IMR-90 (cell line): ENCODE measurements at regions not wholly inside any gene's neighbourhood (a gene's known extent, or its start where the extent isn't known, plus 50 kb on each side); places are given as distances from the start of the nearest gene placed in this dataset.

Source experiments
- ATAC-seq: fragments of 200-7000 bp; cut with Tn5 transposase; 2 replicates; pipeline ENCODE4 v1.9.1; 2020; ENCODE audit warnings: low read depth, mild to moderate bottlenecking, moderate library complexity
- BruUV-seq: library from RNA; stranded (reverse); fragments of 400-500 nt; replicated peaks from 2 replicates; lab custom pipeline; 2021; lab: Mats Ljungman, UMichigan
- CTCF ChIA-PET: fragments of 300-600 bp; formaldehyde crosslinking; extraction: SDS; loops from one replicate; lab custom pipeline; 2021; ENCODE audit warnings: antibody characterized with exemption; lab: Yijun Ruan, JAX
- POLR2A ChIA-PET: fragments of 300-600 bp; sonication (Branson Sonifier 250); formaldehyde crosslinking; loops from one replicate; lab custom pipeline; 2022; ENCODE audit warnings: antibody characterized with exemption; ENCODE audit not compliant: unreplicated experiment; lab: Charles Lee
- DNase-seq: peaks from one replicate; pipeline ENCODE4 v3.0.0; 2013
- H2AFZ ChIP-seq: replicated peaks from 2 replicates; pipeline ENCODE3; 2013; ENCODE audit warnings: low read length, mild to moderate bottlenecking; ENCODE audit not compliant: poor library complexity
- H2AK5ac ChIP-seq: 2 replicates; pipeline ENCODE4 v1.6.1; 2013; ENCODE audit warnings: low read depth, low read length, inconsistent platforms
- H2AK9ac ChIP-seq: replicated peaks from 2 replicates; pipeline ENCODE3; 2013; ENCODE audit warnings: mild to moderate bottlenecking, low read depth, low read length, moderate library complexity; ENCODE audit not compliant: poor library complexity
- H2BK120ac ChIP-seq: 2 replicates; pipeline ENCODE4 v1.6.1; 2013; ENCODE audit warnings: low read depth, low read length, inconsistent platforms
- H2BK15ac ChIP-seq: 3 replicates; pipeline ENCODE4 v1.6.1; 2013; ENCODE audit warnings: low read depth, low read length, inconsistent platforms
- H2BK20ac ChIP-seq: 2 replicates; pipeline ENCODE4 v1.6.1; 2013; ENCODE audit warnings: low read depth, mild to moderate bottlenecking, inconsistent platforms, low read length, moderate library complexity
- H2BK5ac ChIP-seq: 2 replicates; pipeline ENCODE4 v1.6.1; 2013; ENCODE audit warnings: mild to moderate bottlenecking, low read depth, low read length, inconsistent platforms; ENCODE audit not compliant: poor library complexity, severe bottlenecking
- H3K14ac ChIP-seq: replicated peaks from 2 replicates; pipeline ENCODE4 v1.6.1; 2013; ENCODE audit warnings: low read depth, low read length, inconsistent platforms
- H3K18ac ChIP-seq: 2 replicates; pipeline ENCODE4 v1.6.1; 2013; ENCODE audit warnings: low read depth, low read length, control low read depth
- H3K23ac ChIP-seq: 2 replicates; pipeline ENCODE4 v1.6.1; 2013; ENCODE audit warnings: low read depth, low read length, inconsistent platforms
- H3K27ac ChIP-seq: 2 replicates; pipeline ENCODE4 v1.5.1; 2013; ENCODE audit warnings: mild to moderate bottlenecking, control low read depth, low read length; ENCODE audit not compliant: insufficient read depth
- H3K27me3 ChIP-seq: 2 replicates; pipeline ENCODE4 v1.6.1; 2013; ENCODE audit warnings: low read length; ENCODE audit not compliant: control insufficient read depth, insufficient read depth
- H3K36me3 ChIP-seq: 2 replicates; pipeline ENCODE4 v1.6.1; 2013; ENCODE audit warnings: low read length, mixed read lengths; ENCODE audit not compliant: control insufficient read depth, insufficient read depth
- H3K4ac ChIP-seq: 2 replicates; pipeline ENCODE4 v1.6.1; 2013; ENCODE audit warnings: low read depth, low read length, inconsistent platforms
- H3K4me1 ChIP-seq: 2 replicates; pipeline ENCODE4 v1.6.1; 2013; ENCODE audit warnings: low read length, mixed read lengths; ENCODE audit not compliant: control insufficient read depth, insufficient read depth
- H3K4me2 ChIP-seq: 2 replicates; pipeline ENCODE4 v1.6.1; 2013; ENCODE audit warnings: low read depth, mild to moderate bottlenecking, control low read depth, low read length, moderate library complexity
- H3K4me3 ChIP-seq: 2 replicates; pipeline ENCODE4 v1.5.1; 2013; ENCODE audit warnings: low read depth, mild to moderate bottlenecking, control low read depth, low read length, moderate library complexity; ENCODE audit not compliant: insufficient read depth
- H3K56ac ChIP-seq: 2 replicates; pipeline ENCODE4 v1.6.1; 2013; ENCODE audit warnings: low read length, inconsistent platforms; ENCODE audit not compliant: insufficient read depth; ENCODE audit errors: extremely low read depth
- H3K79me1 ChIP-seq, 2 experiments: 2 replicates each; pipeline ENCODE4 v1.6.1; 2013; ENCODE audit warnings: low read length in 2 of 2, inconsistent platforms in 1 of 2, low read depth in 1 of 2
- H3K9ac ChIP-seq: 2 replicates; pipeline ENCODE4 v1.6.1; 2013; ENCODE audit warnings: low read depth, low read length, control low read depth
- H3K9me1 ChIP-seq: 2 replicates; pipeline ENCODE4 v1.6.1; 2013; ENCODE audit warnings: low read length, inconsistent platforms; ENCODE audit not compliant: insufficient read depth
- H3K9me3 ChIP-seq: 2 replicates; pipeline ENCODE4 v1.6.1; 2013; ENCODE audit warnings: low read length; ENCODE audit not compliant: control insufficient read depth, insufficient read depth
- H4K20me1 ChIP-seq: 2 replicates; pipeline ENCODE4 v1.6.1; 2013; ENCODE audit warnings: low read length, inconsistent platforms; ENCODE audit not compliant: insufficient read depth
- H4K5ac ChIP-seq: 2 replicates; pipeline ENCODE4 v1.6.1; 2013; ENCODE audit warnings: mild to moderate bottlenecking, low read depth, low read length, control low read depth
- H4K8ac ChIP-seq, 2 experiments: 2 replicates each; pipeline ENCODE4 v1.6.1; 2013; ENCODE audit warnings: low read depth in 2 of 2, low read length in 2 of 2, control low read depth in 1 of 2, inconsistent platforms in 1 of 2
- H4K91ac ChIP-seq: 2 replicates; pipeline ENCODE4 v1.6.1; 2013; ENCODE audit warnings: low read depth, low read length, inconsistent platforms; ENCODE audit not compliant: insufficient read depth
- CEBPB ChIP-seq: IDR thresholded peaks from 2 replicates; pipeline ENCODE4 v1.6.1; 2012; ENCODE audit warnings: low read depth, low read length, improper control_type of control experiment
- CHD1 ChIP-seq: IDR thresholded peaks from 2 replicates; pipeline ENCODE4 v1.6.1; 2012; ENCODE audit warnings: low read depth, low read length, improper control_type of control experiment
- MAFK ChIP-seq: IDR thresholded peaks from 2 replicates; pipeline ENCODE4 v1.6.1; 2012; ENCODE audit warnings: low read depth, low read length, improper control_type of control experiment
- MAZ ChIP-seq: IDR thresholded peaks from 2 replicates; pipeline ENCODE4 v1.6.1; 2012; ENCODE audit warnings: low read depth, mild to moderate bottlenecking, low read length, improper control_type of control experiment, moderate library complexity, borderline replicate concordance
- MXI1 ChIP-seq: IDR thresholded peaks from 2 replicates; pipeline ENCODE4 v1.6.1; 2012; ENCODE audit warnings: low read depth, mild to moderate bottlenecking, low read length, moderate library complexity, borderline replicate concordance
- POLR2A ChIP-seq: IDR thresholded peaks from 2 replicates; pipeline ENCODE4 v1.6.1; 2012; ENCODE audit warnings: mild to moderate bottlenecking, low read depth, low read length
- RAD21 ChIP-seq: IDR thresholded peaks from 2 replicates; pipeline ENCODE4 v1.6.1; 2012; ENCODE audit warnings: low read length, improper control_type of control experiment
- WGBS, 2 experiments: methylation state at CpG; one replicate each; pipeline versions ENCODE4 v1.1.5 to v1.1.7; 2013; ENCODE audit warnings: missing lambda C conversion rate in 2 of 2; ENCODE audit not compliant: insufficient read length in 1 of 2; ENCODE audit errors: extremely low coverage in 2 of 2; 5-methylcytosine and 5-hydroxymethylcytosine counted together
- dilution Hi-C: fragments of 300-500 bp; cut with HindIII; formaldehyde crosslinking; loops from one replicate; pipeline ENCODE4 v1.14.3; 2018; ENCODE audit warnings: low sequenced_read_pairs; ENCODE audit not compliant: unreplicated experiment
- in situ Hi-C: fragments of 300-500 bp; cut with MboI; formaldehyde crosslinking; loops from 3 replicates; pipeline ENCODE4 v1.14.3; 2019; ENCODE audit warnings: low sequenced_read_pairs, inconsistent platforms, mixed read lengths
- intact Hi-C: fragments of 100-400 bp; cut with micrococcal nuclease; formaldehyde crosslinking; loops from 2 replicates; pipeline ENCODE4 v1.10.0; 2022
- TF ChIP-seq, protein P1 (sequence below): conservative IDR thresholded peaks from 2 replicates; pipeline ENCODE4 v1.5.1; 2012; ENCODE audit warnings: mild to moderate bottlenecking, low read depth, low read length, improper control_type of control experiment

DNA sequence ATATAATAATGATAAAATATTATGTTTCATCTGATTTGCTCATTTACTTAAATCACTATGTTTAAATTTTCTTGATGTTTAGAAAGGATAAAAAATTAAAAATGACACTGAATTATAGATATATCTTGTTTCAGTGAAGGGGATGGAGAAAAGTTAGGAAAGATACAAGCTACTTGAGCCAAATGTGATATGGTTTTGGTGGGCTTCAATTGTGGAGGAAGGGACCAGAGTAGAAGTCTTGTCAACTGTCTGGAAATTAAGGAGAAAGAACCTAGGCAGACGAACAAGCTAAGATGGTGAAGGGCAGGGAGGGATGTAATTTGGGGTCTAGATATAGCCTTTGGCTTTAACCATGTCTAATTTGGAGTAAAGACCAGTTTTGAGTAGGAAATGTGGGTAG is 186.4 kb upstream of the MMS22L start:
- no peak overlapping the region for H3K9ac ChIP-seq
- H3K79me1 ChIP-seq: no peaks in the 10 kb centered on the region
- H4K20me1 ChIP-seq: no peaks in the 10 kb centered on the region
- no peak overlapping the region for H3K4ac ChIP-seq
- ChIA-PET CTCF (interaction anchor here (1.3 kb wide), 1 partner anchor 29 kb away, joined by 4 read pairs; no protein-coding TSS in a partner anchor), POLR2A (no interaction called here)
- no peak overlapping the region for H3K4me2 ChIP-seq
- H3K56ac ChIP-seq: no peak overlapping the region
- intact Hi-C loops (no loop called here), in situ Hi-C loops (no loop called here), dilution Hi-C loops (no loop called here)
- no peak for DNase-seq
- no TSS peak for BruUV-seq
- no peaks in the 10 kb centered on the region for H3K9me1 ChIP-seq
- H2BK120ac ChIP-seq: no peak overlapping the region
- H3K23ac ChIP-seq: no peak overlapping the region
- no peak for TF ChIP-seq CEBPB
- TF ChIP-seq POLR2A: no peak
- no peak for TF ChIP-seq MAZ
- TF ChIP-seq MAFK: no peak
- TF ChIP-seq RAD21: no peak
- TF ChIP-seq CHD1: no peak
- no peak for TF ChIP-seq MXI1
- TF ChIP-seq, protein P1, sequence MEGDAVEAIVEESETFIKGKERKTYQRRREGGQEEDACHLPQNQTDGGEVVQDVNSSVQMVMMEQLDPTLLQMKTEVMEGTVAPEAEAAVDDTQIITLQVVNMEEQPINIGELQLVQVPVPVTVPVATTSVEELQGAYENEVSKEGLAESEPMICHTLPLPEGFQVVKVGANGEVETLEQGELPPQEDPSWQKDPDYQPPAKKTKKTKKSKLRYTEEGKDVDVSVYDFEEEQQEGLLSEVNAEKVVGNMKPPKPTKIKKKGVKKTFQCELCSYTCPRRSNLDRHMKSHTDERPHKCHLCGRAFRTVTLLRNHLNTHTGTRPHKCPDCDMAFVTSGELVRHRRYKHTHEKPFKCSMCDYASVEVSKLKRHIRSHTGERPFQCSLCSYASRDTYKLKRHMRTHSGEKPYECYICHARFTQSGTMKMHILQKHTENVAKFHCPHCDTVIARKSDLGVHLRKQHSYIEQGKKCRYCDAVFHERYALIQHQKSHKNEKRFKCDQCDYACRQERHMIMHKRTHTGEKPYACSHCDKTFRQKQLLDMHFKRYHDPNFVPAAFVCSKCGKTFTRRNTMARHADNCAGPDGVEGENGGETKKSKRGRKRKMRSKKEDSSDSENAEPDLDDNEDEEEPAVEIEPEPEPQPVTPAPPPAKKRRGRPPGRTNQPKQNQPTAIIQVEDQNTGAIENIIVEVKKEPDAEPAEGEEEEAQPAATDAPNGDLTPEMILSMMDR: no peak
- H3K27ac ChIP-seq: no peak overlapping the region
- no peak overlapping the region for H2AK9ac ChIP-seq
- H3K9me3 ChIP-seq: no peaks in the 10 kb centered on the region
- H3K18ac ChIP-seq: no peak overlapping the region
- no peak overlapping the region for H2AFZ ChIP-seq
- no peaks in the 10 kb centered on the region for H3K4me1 ChIP-seq
- no peak overlapping the region for H4K8ac ChIP-seq
- no peak overlapping the region for H2BK20ac ChIP-seq
- no peak for ATAC-seq
- H3K14ac ChIP-seq: no peak overlapping the region
- H4K5ac ChIP-seq: no peak overlapping the region
- no peak overlapping the region for H2BK15ac ChIP-seq
- no peak overlapping the region for H2BK5ac ChIP-seq
- 0% methylated on average over 1 of the region's 1 CpG; no CpG with 5 or more reads in 1 of the 2 experiments for WGBS, 2 experiments
- no peak overlapping the region for H2AK5ac ChIP-seq
- no peaks in the 10 kb centered on the region for H3K36me3 ChIP-seq
- no peak overlapping the region for H3K4me3 ChIP-seq
- no peaks in the 10 kb centered on the region for H3K27me3 ChIP-seq
- no peak overlapping the region for H4K91ac ChIP-seq
